ENCODE measurements at regions not wholly inside any gene's neighbourhood (a gene's known extent, or its start where the extent isn't known, plus 50 kb on each side); places are given as distances from the start of the nearest gene placed in this dataset.

GRCh38 chr10:131654471-131655087 is 246.2 kb upstream of the PPP2R2D start:
- in situ Hi-C loops (cut with HindIII; ENCODE audit: low pct_unique_long_range_greater_than_20kb, low sequenced_read_pairs), result no loop called here
- no peak for DNase-seq (ENCODE audit: low read depth, low spot score)

- in situ Hi-C loops (cut with HindIII; ENCODE audit: low pct_unique_long_range_greater_than_20kb, low sequenced_read_pairs), result no loop called here
- DNase-seq (ENCODE audit: low read depth, low spot score), result peak; percentile 8
Measured at GRCh38 chr10:131655101-131655849, 245.5 kb upstream of the PPP2R2D start.

GRCh38 chr10:131656009-131656408 is 244.8 kb upstream of the PPP2R2D start:
- DNase-seq (ENCODE audit: low read depth, low spot score), result no peak
- in situ Hi-C loops (cut with HindIII; ENCODE audit: low pct_unique_long_range_greater_than_20kb, low sequenced_read_pairs), result no loop called here

- DNase-seq (ENCODE audit: low read depth, low spot score), result no peak
- in situ Hi-C loops (cut with HindIII; ENCODE audit: low pct_unique_long_range_greater_than_20kb, low sequenced_read_pairs), result no loop called here
Measured at GRCh38 chr10:131656431-131656841, 244.4 kb upstream of the PPP2R2D start.

- DNase-seq (ENCODE audit: low read depth, low spot score), result no peak
- in situ Hi-C loops (cut with HindIII; ENCODE audit: low pct_unique_long_range_greater_than_20kb, low sequenced_read_pairs), result no loop called here
Measured at GRCh38 chr10:131657318-131657984, 243.4 kb upstream of the PPP2R2D start.

GRCh38 chr10:131657985-131658330 is 242.8 kb upstream of the PPP2R2D start:
- in situ Hi-C loops (cut with HindIII; ENCODE audit: low pct_unique_long_range_greater_than_20kb, low sequenced_read_pairs), result no loop called here
- DNase-seq (ENCODE audit: low read depth, low spot score), result no peak

- DNase-seq (ENCODE audit: low read depth, low spot score), result no peak
- in situ Hi-C loops (cut with HindIII; ENCODE audit: low pct_unique_long_range_greater_than_20kb, low sequenced_read_pairs), result no loop called here
Measured at GRCh38 chr10:131658476-131659110, 242.2 kb upstream of the PPP2R2D start.

GRCh38 chr10:131660427-131660826 is 240.4 kb upstream of the PPP2R2D start:
- in situ Hi-C loops (cut with HindIII; ENCODE audit: low pct_unique_long_range_greater_than_20kb, low sequenced_read_pairs), result no loop called here

GRCh38 chr10:131662851-131663250 is 238.0 kb upstream of the PPP2R2D start:
- in situ Hi-C loops (cut with HindIII; ENCODE audit: low pct_unique_long_range_greater_than_20kb, low sequenced_read_pairs), result no loop called here

More at GRCh38 chr10:131660427-131660826, 240.4 kb upstream of the PPP2R2D start:
- DNase-seq (ENCODE audit: low read depth, low spot score), result no peak

GRCh38 chr10:131663351-131663750 is 237.5 kb upstream of the PPP2R2D start:
- in situ Hi-C loops (cut with HindIII; ENCODE audit: low pct_unique_long_range_greater_than_20kb, low sequenced_read_pairs), result no loop called here
- DNase-seq (ENCODE audit: low read depth, low spot score), result no peak

More at GRCh38 chr10:131662851-131663250, 238.0 kb upstream of the PPP2R2D start:
- no peak for DNase-seq (ENCODE audit: low read depth, low spot score)

GRCh38 chr10:131666091-131666490 is 234.7 kb upstream of the PPP2R2D start:
- DNase-seq (ENCODE audit: low read depth, low spot score), result peak; percentile 20
- in situ Hi-C loops (cut with HindIII; ENCODE audit: low pct_unique_long_range_greater_than_20kb, low sequenced_read_pairs), result no loop called here

- in situ Hi-C loops (cut with HindIII; ENCODE audit: low pct_unique_long_range_greater_than_20kb, low sequenced_read_pairs), result no loop called here
- DNase-seq (ENCODE audit: low read depth, low spot score), result no peak
Measured at GRCh38 chr10:131667047-131667446, 233.8 kb upstream of the PPP2R2D start.

GRCh38 chr10:131667561-131667960 is 233.2 kb upstream of the PPP2R2D start:
- in situ Hi-C loops (cut with HindIII; ENCODE audit: low pct_unique_long_range_greater_than_20kb, low sequenced_read_pairs), result no loop called here
- no peak for DNase-seq (ENCODE audit: low read depth, low spot score)

GRCh38 chr10:131668903-131669302 is 231.9 kb upstream of the PPP2R2D start:
- DNase-seq (ENCODE audit: low read depth, low spot score), result no peak
- in situ Hi-C loops (cut with HindIII; ENCODE audit: low pct_unique_long_range_greater_than_20kb, low sequenced_read_pairs), result no loop called here

GRCh38 chr10:131669838-131670237 is 231.0 kb upstream of the PPP2R2D start:
- in situ Hi-C loops (cut with HindIII; ENCODE audit: low pct_unique_long_range_greater_than_20kb, low sequenced_read_pairs), result no loop called here
- no peak for DNase-seq (ENCODE audit: low read depth, low spot score)

GRCh38 chr10:131670341-131670740 is 230.5 kb upstream of the PPP2R2D start:
- no peak for DNase-seq (ENCODE audit: low read depth, low spot score)
- in situ Hi-C loops (cut with HindIII; ENCODE audit: low pct_unique_long_range_greater_than_20kb, low sequenced_read_pairs), result no loop called here

- in situ Hi-C loops (cut with HindIII; ENCODE audit: low pct_unique_long_range_greater_than_20kb, low sequenced_read_pairs), result no loop called here
- no peak for DNase-seq (ENCODE audit: low read depth, low spot score)
Measured at GRCh38 chr10:131673396-131673795, 227.4 kb upstream of the PPP2R2D start.

GRCh38 chr10:131674130-131674529 is 226.7 kb upstream of the PPP2R2D start:
- no peak for DNase-seq (ENCODE audit: low read depth, low spot score)
- in situ Hi-C loops (cut with HindIII; ENCODE audit: low pct_unique_long_range_greater_than_20kb, low sequenced_read_pairs), result no loop called here
